ENCODE measurements at regions not wholly inside any gene's neighbourhood (a gene's known extent, or its start where the extent isn't known, plus 50 kb on each side); places are given as distances from the start of the nearest gene placed in this dataset.

DNA sequence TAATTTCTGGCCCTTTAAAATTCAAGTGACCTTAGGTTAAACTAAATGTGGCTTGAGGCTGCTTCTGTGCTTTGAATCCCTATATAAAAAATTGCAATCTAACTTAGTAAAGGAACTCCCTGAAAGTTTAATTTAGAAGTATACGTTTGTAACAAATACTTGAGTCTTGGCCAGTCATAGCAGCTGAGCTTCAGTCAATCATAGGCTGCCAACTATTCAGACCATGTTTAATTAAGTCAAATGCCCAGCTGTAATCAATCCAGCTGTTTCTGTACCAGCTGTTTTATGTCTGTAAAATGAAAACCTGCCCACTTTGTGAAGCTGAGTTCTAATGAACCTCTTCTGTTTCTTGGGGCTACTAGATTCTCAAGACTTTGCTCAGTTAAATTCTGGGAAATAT is 760.1 kb downstream of the MAT2B start:
- no peak for DNase-seq (ENCODE audit: extremely low read depth, insufficient read length)

DNA sequence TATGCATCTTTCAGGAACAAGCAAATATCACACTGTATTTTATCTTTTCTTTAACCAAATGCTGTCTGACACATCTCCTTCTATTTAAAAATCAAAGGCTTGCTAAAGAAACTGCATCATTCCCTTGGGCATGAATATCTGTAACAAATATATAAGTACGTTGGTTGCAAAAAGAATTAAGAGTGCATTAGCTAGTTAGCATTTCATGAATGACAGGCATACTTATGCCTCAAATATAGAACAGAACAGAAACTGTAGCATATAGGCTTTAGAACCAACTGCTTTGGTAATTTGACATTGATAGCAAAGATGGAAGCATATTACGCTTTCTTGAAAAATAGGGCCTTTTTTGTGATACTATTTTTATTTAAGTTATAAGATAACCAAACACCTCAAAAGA is 761.2 kb downstream of the MAT2B start:
- H3K27me3 ChIP-seq (replicated peaks; ENCODE audit: control insufficient read depth, insufficient read depth, low read length), result no peaks in the 10 kb centered on the region
- DNase-seq (ENCODE audit: extremely low read depth, insufficient read length), result no peak
- no peaks in the 10 kb centered on the region for H3K36me3 ChIP-seq (ENCODE audit: control insufficient read depth, insufficient read depth, low read length)
- TF ChIP-seq, protein P1, sequence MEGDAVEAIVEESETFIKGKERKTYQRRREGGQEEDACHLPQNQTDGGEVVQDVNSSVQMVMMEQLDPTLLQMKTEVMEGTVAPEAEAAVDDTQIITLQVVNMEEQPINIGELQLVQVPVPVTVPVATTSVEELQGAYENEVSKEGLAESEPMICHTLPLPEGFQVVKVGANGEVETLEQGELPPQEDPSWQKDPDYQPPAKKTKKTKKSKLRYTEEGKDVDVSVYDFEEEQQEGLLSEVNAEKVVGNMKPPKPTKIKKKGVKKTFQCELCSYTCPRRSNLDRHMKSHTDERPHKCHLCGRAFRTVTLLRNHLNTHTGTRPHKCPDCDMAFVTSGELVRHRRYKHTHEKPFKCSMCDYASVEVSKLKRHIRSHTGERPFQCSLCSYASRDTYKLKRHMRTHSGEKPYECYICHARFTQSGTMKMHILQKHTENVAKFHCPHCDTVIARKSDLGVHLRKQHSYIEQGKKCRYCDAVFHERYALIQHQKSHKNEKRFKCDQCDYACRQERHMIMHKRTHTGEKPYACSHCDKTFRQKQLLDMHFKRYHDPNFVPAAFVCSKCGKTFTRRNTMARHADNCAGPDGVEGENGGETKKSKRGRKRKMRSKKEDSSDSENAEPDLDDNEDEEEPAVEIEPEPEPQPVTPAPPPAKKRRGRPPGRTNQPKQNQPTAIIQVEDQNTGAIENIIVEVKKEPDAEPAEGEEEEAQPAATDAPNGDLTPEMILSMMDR (IDR thresholded peaks at IDR 0.05; ENCODE audit: insufficient read depth, low read length, poor library complexity, severe bottlenecking), result no peak
- H3K4me3 ChIP-seq (replicated peaks; ENCODE audit: low read depth, low read length), result no peak overlapping the region

More for the DNA sequence above, 760.1 kb downstream of the MAT2B start:
- TF ChIP-seq, protein P1 (IDR thresholded peaks at IDR 0.05; ENCODE audit: insufficient read depth, low read length, poor library complexity, severe bottlenecking), result no peak
- H3K27me3 ChIP-seq (replicated peaks; ENCODE audit: control insufficient read depth, insufficient read depth, low read length), result no peaks in the 10 kb centered on the region
- H3K36me3 ChIP-seq (ENCODE audit: control insufficient read depth, insufficient read depth, low read length), result no peaks in the 10 kb centered on the region
- no peak overlapping the region for H3K4me3 ChIP-seq (replicated peaks; ENCODE audit: low read depth, low read length)

DNA sequence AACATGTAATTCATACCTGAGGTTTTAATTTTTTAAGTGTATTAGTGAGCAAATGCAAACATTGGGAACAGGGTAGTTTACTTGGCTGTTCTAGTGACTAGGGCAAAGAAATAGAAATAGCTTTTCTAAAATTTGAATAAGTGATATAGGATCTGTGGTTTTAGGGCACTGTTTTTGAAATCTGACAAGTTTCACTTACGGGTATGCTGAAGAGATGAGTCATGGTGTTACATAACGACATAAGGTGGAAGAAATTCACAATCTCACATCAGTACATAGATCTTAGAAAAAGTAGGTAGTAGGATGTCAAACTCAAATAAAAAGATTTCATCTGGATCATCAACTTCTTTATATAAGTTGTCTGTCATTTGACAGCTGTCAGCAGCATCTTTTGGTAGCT is 772.3 kb downstream of the MAT2B start:
- DNase-seq (ENCODE audit: extremely low read depth, insufficient read length), result no peak
- TF ChIP-seq, protein P1 (IDR thresholded peaks at IDR 0.05; ENCODE audit: insufficient read depth, low read length, poor library complexity, severe bottlenecking), result no peak
- H3K4me3 ChIP-seq (replicated peaks; ENCODE audit: low read depth, low read length), result no peak overlapping the region
- no peaks in the 10 kb centered on the region for H3K27me3 ChIP-seq (replicated peaks; ENCODE audit: control insufficient read depth, insufficient read depth, low read length)
- no peaks in the 10 kb centered on the region for H3K36me3 ChIP-seq (ENCODE audit: control insufficient read depth, insufficient read depth, low read length)

DNA sequence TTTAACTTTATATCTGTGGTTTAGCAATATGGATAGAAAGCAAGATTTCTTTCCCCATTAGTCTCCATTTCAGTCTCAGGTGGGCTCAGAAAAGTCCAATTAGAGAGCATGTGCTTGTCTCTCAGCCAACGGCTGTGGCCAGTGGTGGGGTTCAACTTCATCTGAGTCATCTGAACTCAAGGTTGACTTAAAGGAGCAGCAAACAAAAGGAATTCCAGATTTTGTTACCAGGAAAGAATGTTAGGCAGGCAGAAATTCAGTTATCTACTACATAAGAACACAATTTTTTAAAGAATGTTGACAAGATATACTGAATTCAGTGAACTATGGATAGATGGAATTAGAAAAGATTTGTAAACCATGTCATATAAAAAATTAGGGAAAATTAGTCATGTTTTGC is 784.1 kb downstream of the MAT2B start:
- DNase-seq (ENCODE audit: extremely low read depth, insufficient read length), result no peak
- H3K4me3 ChIP-seq (replicated peaks; ENCODE audit: low read depth, low read length), result no peak overlapping the region
- H3K36me3 ChIP-seq (ENCODE audit: control insufficient read depth, insufficient read depth, low read length), result no peaks in the 10 kb centered on the region
- no peaks in the 10 kb centered on the region for H3K27me3 ChIP-seq (replicated peaks; ENCODE audit: control insufficient read depth, insufficient read depth, low read length)
- TF ChIP-seq, protein P1 (IDR thresholded peaks at IDR 0.05; ENCODE audit: insufficient read depth, low read length, poor library complexity, severe bottlenecking), result no peak

DNA sequence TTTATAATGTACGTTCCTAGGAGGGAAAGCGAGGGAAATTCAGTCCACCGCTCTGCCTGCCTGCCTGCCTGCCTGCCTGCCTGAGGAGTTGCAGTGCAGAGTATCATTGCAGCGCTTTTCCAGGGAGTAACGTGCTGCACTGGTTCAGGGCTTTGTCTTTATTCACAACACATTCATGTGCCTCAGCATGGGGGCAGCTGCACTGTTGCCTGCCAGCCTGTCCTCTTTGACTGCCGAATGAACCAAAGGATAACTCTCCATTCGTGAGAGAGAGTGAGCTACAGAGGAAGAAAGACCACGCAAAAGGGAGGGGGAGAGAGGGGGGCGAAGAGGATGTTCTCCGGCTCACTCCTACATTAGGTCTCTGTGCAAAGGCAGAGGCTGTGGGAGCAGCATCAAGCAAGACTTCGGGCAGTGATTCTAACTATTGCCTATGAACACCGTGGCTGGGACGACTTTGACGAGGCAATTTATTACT is 791.2 kb downstream of the MAT2B start:
- TF ChIP-seq, protein P1 (IDR thresholded peaks at IDR 0.05; ENCODE audit: insufficient read depth, low read length, poor library complexity, severe bottlenecking), result no peak
- no peaks in the 10 kb centered on the region for H3K36me3 ChIP-seq (ENCODE audit: control insufficient read depth, insufficient read depth, low read length)
- no peaks in the 10 kb centered on the region for H3K27me3 ChIP-seq (replicated peaks; ENCODE audit: control insufficient read depth, insufficient read depth, low read length)
- no peak for DNase-seq (ENCODE audit: extremely low read depth, insufficient read length)
- H3K4me3 ChIP-seq (replicated peaks; ENCODE audit: low read depth, low read length), result no peak overlapping the region

DNA sequence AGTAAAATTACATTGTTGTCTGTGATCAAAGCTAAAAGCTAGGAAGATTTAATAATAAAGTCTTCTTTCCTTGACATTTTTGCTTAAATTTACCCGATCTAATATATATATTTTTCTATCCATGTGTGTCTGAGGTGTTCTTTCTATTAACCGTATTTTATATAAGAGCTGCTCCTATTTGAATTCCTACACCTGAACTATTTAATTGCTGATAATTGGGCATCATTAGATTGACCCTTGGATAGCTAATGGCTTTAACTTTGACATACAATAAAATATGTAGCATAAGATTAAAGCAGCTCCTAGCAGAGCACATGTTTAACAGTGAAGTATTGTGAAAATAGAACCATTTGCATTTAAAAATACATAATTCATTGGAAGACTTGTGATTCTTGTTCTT is 792.7 kb downstream of the MAT2B start:
- no peak for DNase-seq (ENCODE audit: extremely low read depth, insufficient read length)
- no peak overlapping the region for H3K4me3 ChIP-seq (replicated peaks; ENCODE audit: low read depth, low read length)
- H3K36me3 ChIP-seq (ENCODE audit: control insufficient read depth, insufficient read depth, low read length), result no peaks in the 10 kb centered on the region
- H3K27me3 ChIP-seq (replicated peaks; ENCODE audit: control insufficient read depth, insufficient read depth, low read length), result no peaks in the 10 kb centered on the region
- TF ChIP-seq, protein P1 (IDR thresholded peaks at IDR 0.05; ENCODE audit: insufficient read depth, low read length, poor library complexity, severe bottlenecking), result no peak
